ENCODE measurements at regions not wholly inside any gene's neighbourhood (a gene's known extent, or its start where the extent isn't known, plus 50 kb on each side); places are given as distances from the start of the nearest gene placed in this dataset.

- no peak for TF ChIP-seq CTCF (IDR thresholded peaks at IDR 0.05; ENCODE audit: low read depth, low read length)
- no peak for TF ChIP-seq EZH2phosphoT487 (IDR thresholded peaks at IDR 0.05; ENCODE audit: low read depth)
Measured at GRCh38 chr13:34044041-34044440, 226.1 kb downstream of the RFC3 start.

Measured in OCI-LY3 (cell line).